ENCODE measurements at regions not wholly inside any gene's neighbourhood (a gene's known extent, or its start where the extent isn't known, plus 50 kb on each side); places are given as distances from the start of the nearest gene placed in this dataset.

- TF ChIP-seq ZNF580 (CRISPR knock-in tag; IDR thresholded peaks at IDR 0.05; ENCODE audit: borderline replicate concordance, low read depth) (no peak), NFYB (CRISPR knock-in tag; IDR thresholded peaks at IDR 0.05) (no peak), PRDM15 (CRISPR knock-in tag; IDR thresholded peaks at IDR 0.05) (no peak), PHB2 (IDR thresholded peaks at IDR 0.05; ENCODE audit: partially characterized antibody) (no peak), CEBPG (CRISPR knock-in tag; IDR thresholded peaks at IDR 0.05) (no peak), BCL3 (CRISPR knock-in tag; IDR thresholded peaks at IDR 0.05) (no peak), DMTF1 (CRISPR knock-in tag; IDR thresholded peaks at IDR 0.05) (no peak), KAT7 (CRISPR knock-in tag; IDR thresholded peaks at IDR 0.05; ENCODE audit: borderline replicate concordance) (no peak), CENPT (CRISPR knock-in tag; IDR thresholded peaks at IDR 0.05; ENCODE audit: low read depth) (no peak), PPARG (CRISPR knock-in tag; conservative IDR thresholded peaks at IDR 0.05) (no peak), EP300 (IDR thresholded peaks at IDR 0.05; ENCODE audit: low read depth in 2 of 2, low read length in 2 of 2) (no peak), EP300 (CRISPR knock-in tag; IDR thresholded peaks at IDR 0.05; ENCODE audit: borderline replicate concordance) (0 out of 2 replicates have a peak, but pooled peaks have one; percentile 13), RXRA (CRISPR knock-in tag; IDR thresholded peaks at IDR 0.05) (peak; percentile 15; the same call in 1 of the 2 replicates), ZNF552 (CRISPR knock-in tag; IDR thresholded peaks at IDR 0.05; ENCODE audit: borderline replicate concordance) (no peak), RFXANK (CRISPR knock-in tag; IDR thresholded peaks at IDR 0.05) (no peak), NR2C2 (CRISPR knock-in tag; IDR thresholded peaks at IDR 0.05; ENCODE audit: borderline replicate concordance) (0 out of 2 replicates have a peak, but pooled peaks have one; percentile 35), MYC (CRISPR knock-in tag; IDR thresholded peaks at IDR 0.05; ENCODE audit: borderline replicate concordance) (0 out of 2 replicates have a peak, but pooled peaks have one; percentile 18)
Measured at GRCh38 chr17:77821114-77821513, 137.4 kb upstream of the TNRC6C start (continued).

Data from HepG2 (cell line).